ENCODE measurements at regions not wholly inside any gene's neighbourhood (a gene's known extent, or its start where the extent isn't known, plus 50 kb on each side); places are given as distances from the start of the nearest gene placed in this dataset.

DNA sequence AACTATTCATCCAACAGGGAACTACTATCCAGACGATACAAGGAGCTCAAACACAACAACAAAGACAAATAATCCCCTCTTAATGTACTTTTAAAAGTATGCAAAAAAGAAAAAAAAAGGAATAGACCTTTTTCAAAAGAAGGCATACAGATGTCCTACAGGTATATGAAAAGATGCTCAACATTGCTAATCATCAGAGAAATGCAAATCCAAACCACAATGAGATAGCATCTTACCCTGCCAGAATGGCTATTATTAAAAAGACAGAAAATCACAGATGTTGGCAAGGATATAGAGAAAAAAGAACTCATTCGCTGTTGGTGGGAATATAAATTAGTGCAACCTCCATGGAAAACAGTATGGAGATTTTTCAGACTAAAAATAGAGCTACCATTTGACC lies 67.1 kb upstream of the ENPP6 start:
- no peak overlapping the region for H3K4me2 ChIP-seq
- no peaks in the 10 kb centered on the region for H3K9me3 ChIP-seq
- ChIA-PET POLR2A (no interaction called here), CTCF (no interaction called here)
- DNase-seq (ENCODE audit: low read depth in 1 of 2, low spot score in 1 of 2) (no peak), FAIRE-seq (no peak), ATAC-seq (no peak)
- TF ChIP-seq EHF (CRISPR knock-in tag; IDR thresholded peaks at IDR 0.05) (no peak), EHMT2 (IDR thresholded peaks at IDR 0.05; ENCODE audit: low read depth) (no peak), NFE2L2 (conservative IDR thresholded peaks at IDR 0.05; ENCODE audit: low read length) (no peak), ATOH8 (CRISPR knock-in tag; IDR thresholded peaks at IDR 0.05; ENCODE audit: low read depth) (no peak), RNF2 (IDR thresholded peaks at IDR 0.05; ENCODE audit: borderline replicate concordance, low read depth) (no peak), HEYL (CRISPR knock-in tag; IDR thresholded peaks at IDR 0.05) (no peak), E2F6 (IDR thresholded peaks at IDR 0.05; ENCODE audit: borderline replicate concordance, low read depth) (no peak), PBX3 (IDR thresholded peaks at IDR 0.05) (no peak), RFX5 (IDR thresholded peaks at IDR 0.05) (no peak), PHF8 (IDR thresholded peaks at IDR 0.05; ENCODE audit: borderline replicate concordance, low read depth) (no peak)
- TF ChIP-seq, protein P1, sequence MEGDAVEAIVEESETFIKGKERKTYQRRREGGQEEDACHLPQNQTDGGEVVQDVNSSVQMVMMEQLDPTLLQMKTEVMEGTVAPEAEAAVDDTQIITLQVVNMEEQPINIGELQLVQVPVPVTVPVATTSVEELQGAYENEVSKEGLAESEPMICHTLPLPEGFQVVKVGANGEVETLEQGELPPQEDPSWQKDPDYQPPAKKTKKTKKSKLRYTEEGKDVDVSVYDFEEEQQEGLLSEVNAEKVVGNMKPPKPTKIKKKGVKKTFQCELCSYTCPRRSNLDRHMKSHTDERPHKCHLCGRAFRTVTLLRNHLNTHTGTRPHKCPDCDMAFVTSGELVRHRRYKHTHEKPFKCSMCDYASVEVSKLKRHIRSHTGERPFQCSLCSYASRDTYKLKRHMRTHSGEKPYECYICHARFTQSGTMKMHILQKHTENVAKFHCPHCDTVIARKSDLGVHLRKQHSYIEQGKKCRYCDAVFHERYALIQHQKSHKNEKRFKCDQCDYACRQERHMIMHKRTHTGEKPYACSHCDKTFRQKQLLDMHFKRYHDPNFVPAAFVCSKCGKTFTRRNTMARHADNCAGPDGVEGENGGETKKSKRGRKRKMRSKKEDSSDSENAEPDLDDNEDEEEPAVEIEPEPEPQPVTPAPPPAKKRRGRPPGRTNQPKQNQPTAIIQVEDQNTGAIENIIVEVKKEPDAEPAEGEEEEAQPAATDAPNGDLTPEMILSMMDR (IDR thresholded peaks at IDR 0.05): no peak
- H3K4me1 ChIP-seq: no peaks in the 10 kb centered on the region
- WGBS (ENCODE audit: missing lambda C conversion rate): 60% methylated on average over 2 of the region's 2 CpGs
- H3K4me3 ChIP-seq: no peak overlapping the region
- H3K27ac ChIP-seq: no peak overlapping the region

- ATAC-seq (no peak), FAIRE-seq (no peak), DNase-seq (ENCODE audit: low read depth in 1 of 2, low spot score in 1 of 2) (no peak)
- no peak overlapping the region for H3K27ac ChIP-seq
- no peaks in the 10 kb centered on the region for H3K9me3 ChIP-seq
- 59% methylated on average over 6 of the region's 8 CpGs for WGBS (ENCODE audit: missing lambda C conversion rate)
- POLR2A ChIA-PET: no interaction called here
- no peaks in the 10 kb centered on the region for H3K4me1 ChIP-seq
- no peak overlapping the region for H3K4me2 ChIP-seq
- TF ChIP-seq JUNB (IDR thresholded peaks at IDR 0.05) (no peak), RFX5 (IDR thresholded peaks at IDR 0.05) (no peak), E2F6 (IDR thresholded peaks at IDR 0.05; ENCODE audit: borderline replicate concordance, low read depth) (no peak), EP300 (IDR thresholded peaks at IDR 0.05) (no peak), ZSCAN20 (CRISPR knock-in tag; IDR thresholded peaks at IDR 0.05) (no peak), NR3C1 (IDR thresholded peaks at IDR 0.05) (no peak), EHF (CRISPR knock-in tag; IDR thresholded peaks at IDR 0.05) (no peak), TFCP2L1 (CRISPR knock-in tag; IDR thresholded peaks at IDR 0.05) (no peak), RARB (CRISPR knock-in tag; IDR thresholded peaks at IDR 0.05) (no peak), HOXB5 (CRISPR knock-in tag; IDR thresholded peaks at IDR 0.05) (no peak)
- H3K4me3 ChIP-seq: no peak overlapping the region
- CTCF ChIA-PET: no interaction called here
Observed at GRCh38 chr4:184284336-184284690, 66.6 kb upstream of the ENPP6 start.

DNA sequence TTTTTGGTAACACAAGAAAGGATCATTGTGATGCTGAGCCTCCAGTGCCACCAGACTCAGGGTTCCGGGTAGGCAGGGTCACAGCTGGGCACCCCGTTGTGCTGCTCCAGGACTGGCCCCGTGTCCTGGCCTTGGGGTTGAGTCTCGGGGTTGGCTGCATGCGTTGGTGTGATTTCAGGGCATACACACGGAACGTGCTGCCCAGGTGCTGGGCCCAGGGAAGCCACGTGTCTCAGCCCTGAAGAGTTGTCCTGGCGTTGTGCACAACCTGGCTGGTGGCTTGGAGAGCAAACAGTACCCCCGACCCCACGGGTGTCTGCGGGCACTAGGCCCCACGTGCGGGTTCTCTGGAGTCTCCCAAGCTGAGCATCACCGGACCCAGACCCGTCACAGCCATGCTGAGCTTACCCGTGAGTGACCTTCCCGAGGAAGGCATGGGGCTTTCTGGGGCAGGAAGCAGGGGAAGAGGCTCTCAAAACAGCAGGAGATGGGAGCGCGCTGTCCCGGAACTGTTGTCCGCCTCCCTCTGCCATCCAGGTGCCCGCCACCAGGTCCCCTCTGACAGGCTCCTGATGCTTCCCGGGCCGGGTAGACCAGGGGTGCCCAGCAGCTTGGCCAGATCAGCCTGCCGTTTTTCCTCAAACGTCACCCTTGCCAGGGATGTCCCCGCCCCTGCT lies 66.1 kb upstream of the ENPP6 start:
- TF ChIP-seq ZFP36 (IDR thresholded peaks at IDR 0.05; ENCODE audit: borderline replicate concordance, partially characterized antibody) (no peak), CEBPB (IDR thresholded peaks at IDR 0.05) (no peak), CHD4 (IDR thresholded peaks at IDR 0.05; ENCODE audit: borderline replicate concordance) (no peak), EHF (CRISPR knock-in tag; IDR thresholded peaks at IDR 0.05) (no peak), ZC3H11A (IDR thresholded peaks at IDR 0.05) (no peak), EP300 (IDR thresholded peaks at IDR 0.05) (no peak), HOXB5 (CRISPR knock-in tag; IDR thresholded peaks at IDR 0.05) (no peak), PBX3 (IDR thresholded peaks at IDR 0.05) (no peak)
- POLR2A ChIA-PET: no interaction called here
- WGBS (ENCODE audit: missing lambda C conversion rate): 73% methylated on average over 18 of the region's 28 CpGs
- Histone ChIP-seq H3K9me3 (no peaks in the 10 kb centered on the region), H3K4me2 (no peak overlapping the region), H3K4me1 (no peaks in the 10 kb centered on the region), H3K4me3 (no peak overlapping the region), H3K27ac (no peak overlapping the region)
- CTCF ChIA-PET: no interaction called here
- ATAC-seq (no peak), FAIRE-seq (no peak), DNase-seq (ENCODE audit: low read depth in 1 of 2, low spot score in 1 of 2) (no peak)

Data from A549 (cell line).